Nephron (organoid): ENCODE measurements at regions not wholly inside any gene's neighbourhood (a gene's known extent, or its start where the extent isn't known, plus 50 kb on each side); places are given as distances from the start of the nearest gene placed in this dataset.

Experiments
- H3K27ac Mint-ChIP-seq, 3 experiments: 2 replicates each; pipeline ENCODE4 v1.8.0; 2020; ENCODE audit warnings: mixed read lengths in 3 of 3, mild to moderate bottlenecking in 2 of 3, moderate library complexity in 1 of 3
- H3K27me3 Mint-ChIP-seq: 2 replicates; pipeline ENCODE4 v1.8.0; 2021; ENCODE audit warnings: low read depth, mild to moderate bottlenecking, moderate library complexity, mixed read lengths
- H3K36me3 Mint-ChIP-seq: 2 replicates; pipeline ENCODE4 v1.8.0; 2020; ENCODE audit warnings: low read depth, mixed read lengths
- H3K4me1 Mint-ChIP-seq: 2 replicates; pipeline ENCODE4 v1.8.0; 2020; ENCODE audit warnings: mixed read lengths
- H3K4me3 Mint-ChIP-seq, 3 experiments: 2 replicates each; pipeline ENCODE4 v1.8.0; 2020; ENCODE audit warnings: mild to moderate bottlenecking in 3 of 3, mixed read lengths in 3 of 3, moderate library complexity in 2 of 3
- H3K9me3 Mint-ChIP-seq: 2 replicates; pipeline ENCODE4 v1.8.0; 2020; ENCODE audit warnings: mixed read lengths
- CTCF ChIP-seq, 3 experiments: fragments of 200-600 bp; sonication (generic); IDR thresholded peaks; one replicate each; pipeline ENCODE4 v1.5.0; 2021; ENCODE audit warnings: antibody characterized with exemption in 3 of 3; ENCODE audit not compliant: unreplicated experiment in 3 of 3

DNA sequence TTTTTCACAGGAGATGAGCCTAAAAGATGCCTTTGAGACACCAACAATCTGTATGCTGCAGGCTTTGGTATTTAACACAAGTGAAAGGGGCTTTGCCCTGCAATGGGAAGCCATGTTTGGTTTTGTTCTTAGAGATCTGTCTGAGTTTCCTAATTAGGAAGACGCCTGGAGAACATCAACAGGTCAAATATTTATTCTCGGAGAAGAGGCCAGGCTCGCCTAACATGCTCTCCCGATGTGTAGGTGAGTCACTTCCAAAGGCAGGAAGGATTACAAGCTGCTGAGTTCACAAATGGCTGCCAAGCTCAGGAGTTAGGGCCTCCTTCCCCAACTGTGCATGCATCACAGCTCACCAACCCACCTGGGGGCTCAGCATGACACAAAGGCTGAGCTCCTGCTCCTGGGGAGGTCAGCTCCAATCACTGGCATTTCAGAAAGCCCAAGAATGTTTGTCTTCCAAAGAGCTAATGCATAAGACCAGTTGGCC lies 119.5 kb upstream of the PRICKLE2 start:
- Mint-ChIP-seq H3K27me3 (no peaks in the 10 kb centered on the region), H3K27ac (peak overlapping the region; percentile 95 to 98 (median 97)), H3K9me3 (no peaks in the 10 kb centered on the region), H3K36me3 (no peaks in the 10 kb centered on the region), H3K4me3 (no peak overlapping the region), H3K4me1 (peaks cover 95% of the 10 kb centered on the region)
- TF ChIP-seq CTCF (IDR thresholded peaks at IDR 0.05; ENCODE audit: unreplicated experiment in 3 of 3) = no peak

GRCh38 chr3:64343689-64344430 lies 118.6 kb upstream of the PRICKLE2 start:
- no peaks in the 10 kb centered on the region for H3K36me3 Mint-ChIP-seq
- no peaks in the 10 kb centered on the region for H3K27me3 Mint-ChIP-seq
- peak overlapping the region in 1 of 3 experiments; percentile 34 for H3K4me3 Mint-ChIP-seq
- H3K9me3 Mint-ChIP-seq = no peaks in the 10 kb centered on the region
- no peak for TF ChIP-seq CTCF (IDR thresholded peaks at IDR 0.05; ENCODE audit: unreplicated experiment in 3 of 3)
- H3K27ac Mint-ChIP-seq = peak overlapping the region; percentile 95 to 98 (median 97)
- H3K4me1 Mint-ChIP-seq = peaks cover 86% of the 10 kb centered on the region

DNA sequence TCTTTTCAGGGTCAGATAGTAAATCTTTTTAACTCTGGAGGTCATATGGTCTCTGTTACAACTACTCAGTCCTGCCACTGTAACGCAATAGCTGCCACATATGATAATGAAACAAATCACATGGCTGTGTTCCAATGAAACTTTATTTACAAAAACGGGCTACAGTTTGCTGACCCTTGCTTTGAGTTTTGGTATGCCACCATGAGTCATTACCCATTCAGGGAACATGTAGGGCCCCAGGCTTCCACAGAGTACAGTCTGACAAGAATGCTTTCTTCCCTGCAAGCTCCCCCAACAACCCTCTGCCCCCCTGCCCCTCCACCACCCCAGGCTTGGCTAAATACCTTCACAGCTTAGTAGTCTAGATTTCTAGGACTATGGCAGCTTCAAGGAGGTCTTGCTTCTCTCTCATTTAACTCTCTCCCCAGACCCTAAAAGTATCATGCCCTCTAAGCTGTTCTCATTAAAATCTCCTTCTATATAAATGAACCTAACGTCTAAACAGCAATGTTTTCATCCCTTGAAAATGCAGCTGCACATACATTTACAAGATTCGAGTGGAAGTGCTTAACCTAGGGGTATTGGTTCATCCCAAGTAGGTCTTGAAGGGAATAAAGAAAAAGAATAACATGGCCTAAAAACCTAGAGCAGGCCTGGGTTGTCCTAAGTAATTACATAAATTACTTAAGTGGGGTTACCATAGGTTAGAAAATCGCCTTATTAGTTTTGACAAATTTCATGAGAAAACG lies 117.8 kb upstream of the PRICKLE2 start:
- Mint-ChIP-seq H3K27ac (peak overlapping the region; percentile 95 to 98 (median 97)), H3K9me3 (no peaks in the 10 kb centered on the region), H3K36me3 (peaks cover 1% of the 10 kb centered on the region), H3K27me3 (no peaks in the 10 kb centered on the region), H3K4me3 (peak overlapping the region in 2 of 3 experiments; percentile 16 to 30), H3K4me1 (peaks cover 80% of the 10 kb centered on the region)
- TF ChIP-seq CTCF (IDR thresholded peaks at IDR 0.05; ENCODE audit: unreplicated experiment in 3 of 3) = no peak

DNA sequence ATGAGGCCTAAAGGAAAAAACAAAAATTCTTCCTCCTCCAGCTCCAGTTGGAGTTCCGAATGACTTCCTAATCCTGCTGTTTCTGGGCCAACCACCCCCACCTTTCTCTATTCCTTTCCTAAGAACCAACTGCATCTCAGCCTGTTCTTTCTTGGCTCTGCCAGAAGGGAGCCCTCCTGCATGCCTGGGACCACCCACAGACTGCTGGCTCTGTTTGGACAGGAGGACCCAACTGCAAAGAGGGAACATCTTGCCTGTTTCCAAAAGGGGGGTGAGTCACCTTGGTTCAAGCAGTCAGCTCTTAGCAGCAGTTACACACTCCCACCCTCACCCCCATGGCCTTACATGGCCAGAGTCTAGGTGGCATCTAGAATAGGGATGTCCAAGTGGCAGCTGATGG lies 116.0 kb upstream of the PRICKLE2 start:
- Mint-ChIP-seq H3K36me3 (peaks cover 4% of the 10 kb centered on the region), H3K4me3 (peak overlapping the region; percentile 5 to 17 (median 7)), H3K9me3 (no peaks in the 10 kb centered on the region), H3K27me3 (no peaks in the 10 kb centered on the region), H3K4me1 (peaks cover 62% of the 10 kb centered on the region), H3K27ac (peak overlapping the region; percentile 61 to 97 (median 97))
- TF ChIP-seq CTCF (IDR thresholded peaks at IDR 0.05; ENCODE audit: unreplicated experiment in 3 of 3) = no peak

- Mint-ChIP-seq H3K9me3 (no peaks in the 10 kb centered on the region), H3K36me3 (peaks cover 4% of the 10 kb centered on the region), H3K4me1 (peaks cover 55% of the 10 kb centered on the region), H3K27ac (peak overlapping the region; percentile 61 to 97 (median 97)), H3K4me3 (peak overlapping the region in 2 of 3 experiments; percentile 3 to 17), H3K27me3 (no peaks in the 10 kb centered on the region)
- no peak for TF ChIP-seq CTCF (IDR thresholded peaks at IDR 0.05; ENCODE audit: unreplicated experiment in 3 of 3)
Observed at GRCh38 chr3:64340641-64341101, 115.4 kb upstream of the PRICKLE2 start.
